HG03460 (cell line): ENCODE measurements at regions not wholly inside any gene's neighbourhood (a gene's known extent, or its start where the extent isn't known, plus 50 kb on each side); places are given as distances from the start of the nearest gene placed in this dataset.

Experiments used
- ATAC-seq: cut with Tn5 transposase; IDR thresholded peaks from one replicate; pipeline ENCODE4 v1.9.1; 2021; ENCODE audit not compliant: unreplicated experiment

GRCh38 chr2:19238440-19239060 is 119.9 kb downstream of the OSR1 start:
- ATAC-seq = no peak

DNA sequence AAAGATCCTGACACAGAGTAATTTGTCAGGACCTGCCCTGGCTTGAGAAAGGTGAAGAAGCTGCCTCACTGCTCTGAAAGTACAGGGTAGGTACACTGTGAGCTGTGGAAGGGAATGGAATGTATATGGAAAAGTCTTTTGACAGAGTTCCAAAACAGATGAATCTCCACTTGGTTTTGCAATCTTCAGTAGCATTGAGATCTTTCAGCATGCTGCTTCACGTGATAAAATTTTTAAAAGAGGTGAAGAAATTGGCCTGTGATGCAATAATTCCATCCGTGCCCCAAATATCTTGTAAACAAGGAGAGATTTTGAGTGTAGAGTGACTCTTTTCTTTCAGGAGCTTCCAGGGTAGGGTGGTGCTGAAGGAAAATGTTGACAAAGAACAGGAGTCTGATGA is 123.1 kb downstream of the OSR1 start:
- ATAC-seq = no peak

GRCh38 chr2:19232312-19232711 is 126.1 kb downstream of the OSR1 start:
- ATAC-seq = no peak

DNA sequence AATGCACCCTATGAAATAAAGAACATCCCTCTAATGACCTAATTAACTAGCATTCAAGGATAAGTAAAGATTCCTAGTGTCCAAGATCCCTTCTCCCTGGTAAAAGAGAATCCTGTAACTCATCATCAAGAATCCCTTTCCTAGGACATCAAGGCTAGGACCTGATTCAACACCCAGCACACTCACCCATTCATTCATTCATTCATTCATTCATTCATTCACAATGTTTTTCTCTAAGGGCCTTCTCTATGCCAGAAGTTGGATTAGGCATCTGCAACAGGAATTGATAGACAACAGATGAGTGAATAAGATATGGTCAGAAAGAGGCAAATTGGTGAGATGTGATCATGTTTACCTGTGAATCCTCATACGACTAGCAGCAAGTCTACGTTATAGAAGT is 126.8 kb downstream of the OSR1 start:
- no peak for ATAC-seq

DNA sequence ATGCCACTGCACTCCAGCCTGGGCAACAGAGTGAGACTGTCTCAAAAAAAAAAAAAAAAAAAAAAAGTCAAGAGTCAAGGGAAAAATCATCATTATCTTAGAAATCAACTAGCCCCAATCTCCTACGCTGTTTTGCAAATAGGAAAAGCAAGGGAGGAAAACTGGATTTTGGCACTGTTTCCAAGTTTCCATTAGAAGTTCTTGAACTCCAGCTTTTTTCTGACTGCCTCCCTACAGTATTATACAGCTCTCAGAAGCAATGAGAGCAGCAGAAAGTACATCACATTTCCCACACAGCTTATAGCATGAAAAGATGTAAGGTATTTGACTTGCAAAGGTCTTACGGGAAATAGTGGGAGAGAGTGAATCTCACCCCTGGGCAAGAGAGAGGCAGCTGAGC is 127.8 kb downstream of the OSR1 start:
- no peak for ATAC-seq

DNA sequence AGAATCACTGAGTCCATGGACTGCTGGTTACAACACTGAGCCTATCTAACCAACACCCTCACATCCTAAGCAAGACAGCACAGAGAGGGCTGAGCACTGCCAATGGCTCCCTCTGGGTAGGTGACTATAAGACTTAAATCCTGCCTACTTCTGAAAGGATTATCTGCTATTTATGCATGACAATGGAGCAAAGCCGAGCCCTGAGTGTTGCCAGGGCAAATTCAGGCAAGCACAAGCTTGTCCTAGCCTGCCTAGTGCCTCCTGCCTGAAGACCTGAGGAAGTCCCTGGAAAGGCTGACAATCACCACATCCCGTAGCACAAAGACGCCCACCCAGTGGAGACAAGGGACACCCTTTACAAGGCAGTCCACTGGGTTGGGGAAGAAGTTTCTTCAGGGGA is 129.7 kb downstream of the OSR1 start:
- ATAC-seq = no peak

DNA sequence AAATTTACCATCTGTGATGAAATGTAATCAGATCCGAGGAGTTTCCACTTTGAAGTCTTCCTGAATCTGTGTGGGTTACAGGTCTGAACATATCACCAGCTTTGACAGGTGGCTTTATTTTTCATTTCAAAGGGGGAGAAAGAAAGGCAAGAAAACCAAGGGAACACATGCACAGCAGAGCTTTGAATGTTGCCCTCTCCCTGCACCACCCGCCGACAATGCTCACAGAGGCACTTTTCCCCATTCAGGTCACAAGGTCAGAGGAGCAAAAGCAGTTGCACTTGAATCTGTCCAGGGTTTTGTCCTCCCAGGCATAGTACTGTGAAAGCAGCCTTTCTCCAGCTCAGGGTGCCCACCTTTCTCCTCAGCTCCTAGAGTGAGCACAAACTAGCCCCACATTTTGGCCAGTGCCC is 130.2 kb downstream of the OSR1 start:
- no peak for ATAC-seq

DNA sequence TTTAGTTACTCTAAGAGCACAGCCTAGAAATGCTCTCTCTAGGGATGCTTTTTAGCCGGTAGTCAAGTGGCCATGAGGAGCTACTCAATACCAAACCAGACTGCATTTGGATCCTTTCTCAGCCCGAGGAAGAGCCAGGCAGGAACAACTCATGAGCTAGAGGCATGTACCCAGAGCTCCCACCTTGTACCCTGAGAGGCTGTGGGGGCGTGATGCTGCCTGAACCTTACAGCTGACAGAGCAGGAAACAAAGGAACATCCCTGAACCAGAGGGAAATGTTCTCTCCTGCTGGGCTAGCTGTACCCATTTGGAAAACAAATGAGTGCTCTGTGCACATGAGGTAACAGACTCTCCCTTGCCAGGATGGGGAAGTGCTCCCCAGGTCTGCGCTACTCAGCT is 131.6 kb downstream of the OSR1 start:
- no peak for ATAC-seq

- ATAC-seq = no peak
These were observed 132.0 kb downstream of the OSR1 start for GRCh38 chr2:19226386-19226785.

DNA sequence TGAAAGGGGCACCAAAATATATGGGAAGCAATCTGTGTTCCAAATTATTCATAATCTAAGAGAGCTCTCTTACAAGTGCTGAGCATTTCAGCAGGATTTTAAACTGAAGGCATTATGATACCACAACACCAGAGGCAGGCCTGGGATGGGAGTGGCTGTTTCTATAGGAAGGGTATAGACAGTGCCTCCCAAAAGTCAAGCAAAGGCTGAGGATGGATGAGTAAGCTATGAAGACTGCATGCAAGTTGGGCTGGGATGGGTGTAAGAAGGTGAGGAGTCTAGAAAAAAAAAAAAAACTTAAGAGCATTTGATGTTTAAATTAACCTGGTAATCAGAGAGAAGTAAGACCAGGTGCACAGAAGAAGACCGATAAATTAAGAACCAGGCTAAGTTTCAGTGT is 132.5 kb downstream of the OSR1 start:
- no peak for ATAC-seq

GRCh38 chr2:19225126-19225525 is 133.3 kb downstream of the OSR1 start:
- ATAC-seq = no peak

- ATAC-seq = no peak
These were observed 133.9 kb downstream of the OSR1 start for GRCh38 chr2:19224486-19224885.

DNA sequence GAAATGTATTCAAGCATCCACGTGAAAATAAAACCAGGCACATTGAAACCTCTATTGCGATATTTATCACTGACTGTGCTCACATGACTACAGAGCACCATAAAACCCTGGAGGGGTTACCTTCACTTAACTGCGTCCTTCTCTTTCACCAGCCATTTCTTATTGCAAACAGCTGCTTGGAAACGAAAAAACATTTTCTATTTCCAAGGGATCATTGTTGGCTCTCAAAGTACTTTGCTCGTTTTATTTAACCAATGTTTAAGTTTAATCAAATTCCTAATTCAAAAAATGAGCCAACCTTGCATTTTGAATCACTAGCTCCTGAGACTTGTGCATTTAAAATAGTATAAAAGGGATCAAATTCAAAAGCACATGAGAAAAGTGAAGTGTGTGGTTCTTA is 134.4 kb downstream of the OSR1 start:
- no peak for ATAC-seq

DNA sequence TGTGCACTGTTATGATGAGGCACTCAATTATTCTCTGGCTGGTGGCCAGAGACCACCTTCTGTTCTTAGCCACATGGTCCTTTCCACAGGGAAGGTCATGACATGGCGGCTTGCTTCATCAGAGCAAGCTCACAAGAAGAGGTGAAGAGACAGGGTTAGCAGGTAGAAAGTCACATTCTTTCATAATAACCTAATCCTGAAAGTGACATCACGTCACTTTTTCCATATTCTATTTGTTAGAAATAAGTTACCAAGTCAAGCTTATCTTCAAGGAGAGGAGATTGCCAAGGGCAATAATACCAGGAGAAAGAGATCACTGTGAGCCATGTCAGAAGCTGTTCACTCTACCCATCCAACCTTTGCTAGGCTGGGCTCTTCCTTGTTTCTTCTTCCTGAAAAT is 139.4 kb downstream of the OSR1 start:
- no peak for ATAC-seq

DNA sequence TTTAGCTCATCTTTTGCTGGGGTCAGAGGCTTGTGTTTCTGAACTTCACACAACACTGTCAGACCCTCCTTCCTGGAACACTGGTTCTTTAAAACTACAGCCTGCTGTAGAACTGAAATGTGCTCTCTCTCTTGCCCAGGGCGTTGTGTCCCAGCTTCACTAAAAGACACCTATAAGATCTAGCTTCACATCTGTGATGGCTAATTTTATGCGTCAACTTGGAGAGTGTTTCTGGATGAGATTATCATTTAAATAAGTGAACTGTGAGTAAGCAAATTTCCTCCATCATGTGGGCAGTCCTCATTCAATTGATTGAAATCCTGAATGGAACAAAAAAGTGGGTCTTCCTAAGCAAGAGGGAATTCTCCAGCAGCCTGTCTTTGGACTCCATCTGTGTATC is 140.3 kb downstream of the OSR1 start:
- no peak for ATAC-seq

DNA sequence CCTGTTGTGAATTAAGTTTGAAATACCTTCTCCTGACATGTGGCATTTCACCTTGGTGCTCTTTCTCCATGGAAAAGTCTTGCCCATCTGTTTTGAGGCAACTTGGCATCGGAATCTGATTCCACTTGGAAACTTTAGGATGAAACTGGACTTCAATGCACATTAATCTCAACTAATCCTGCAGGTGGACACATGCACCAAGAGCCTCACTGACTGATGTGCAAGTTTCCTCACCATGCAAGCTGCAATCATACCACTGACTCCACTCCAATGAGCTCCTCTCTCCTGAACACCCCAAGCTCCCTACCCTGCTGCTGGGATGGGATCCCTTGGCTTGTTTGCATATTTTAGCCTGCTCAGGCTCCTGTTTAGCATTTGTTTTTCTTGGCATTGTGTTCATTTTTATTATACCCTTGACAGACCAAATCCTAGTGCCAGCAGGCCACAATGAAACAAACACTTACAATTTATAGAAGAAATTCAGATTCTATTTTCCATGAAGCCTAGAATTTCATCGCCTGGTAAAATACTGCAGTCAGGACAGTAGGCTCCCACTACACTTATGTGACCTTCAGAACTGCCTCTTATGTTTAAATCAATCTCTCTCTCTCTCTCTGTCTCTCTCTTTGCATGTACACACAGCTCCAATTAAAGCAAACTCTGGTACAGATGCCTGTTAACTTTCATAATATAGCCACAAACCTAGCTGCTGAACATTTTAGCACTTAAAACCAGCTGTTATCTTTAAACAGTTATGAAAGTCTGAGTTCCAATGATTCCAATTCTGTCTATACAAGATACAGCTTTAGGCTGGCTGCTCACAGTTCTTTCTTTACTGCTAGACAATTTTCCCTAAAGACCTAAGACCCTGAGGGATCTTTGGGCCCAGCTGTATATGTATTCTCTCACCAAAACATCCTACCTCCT is 141.5 kb downstream of the OSR1 start:
- ATAC-seq = no peak

- no peak for ATAC-seq
These were observed 142.2 kb downstream of the OSR1 start for GRCh38 chr2:19216238-19216637.

DNA sequence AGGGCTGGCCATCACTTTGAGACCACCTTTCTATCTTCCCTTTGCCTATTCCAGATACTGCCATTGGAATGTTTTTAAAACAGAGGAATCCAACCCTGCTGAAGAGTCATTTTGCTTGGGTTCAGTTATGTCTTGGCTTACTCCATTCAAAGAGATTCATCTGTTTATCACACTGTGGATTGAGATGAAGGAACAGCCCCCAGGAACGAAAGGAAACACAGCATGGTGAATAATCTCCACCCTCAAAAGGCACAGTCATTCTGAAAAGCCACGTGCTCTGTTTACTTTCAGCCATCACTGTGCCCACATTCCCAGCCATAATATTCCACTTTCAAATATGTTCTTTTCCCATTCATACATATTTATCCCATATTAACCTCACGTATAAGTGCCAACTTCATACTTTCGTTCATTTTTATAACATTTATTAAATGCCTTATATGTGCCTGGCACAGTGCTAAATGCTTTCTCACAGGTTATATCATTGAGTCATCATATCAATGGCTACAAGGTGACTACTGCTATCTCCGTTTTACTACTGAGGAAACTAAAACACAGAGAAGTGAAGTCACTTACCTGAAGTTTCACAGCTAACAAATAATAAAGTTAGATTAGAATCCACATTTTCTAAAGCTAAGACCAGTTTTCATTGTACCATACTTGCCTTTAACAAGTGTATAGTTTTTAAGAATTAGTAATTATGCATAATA is 143.6 kb downstream of the OSR1 start:
- no peak for ATAC-seq

DNA sequence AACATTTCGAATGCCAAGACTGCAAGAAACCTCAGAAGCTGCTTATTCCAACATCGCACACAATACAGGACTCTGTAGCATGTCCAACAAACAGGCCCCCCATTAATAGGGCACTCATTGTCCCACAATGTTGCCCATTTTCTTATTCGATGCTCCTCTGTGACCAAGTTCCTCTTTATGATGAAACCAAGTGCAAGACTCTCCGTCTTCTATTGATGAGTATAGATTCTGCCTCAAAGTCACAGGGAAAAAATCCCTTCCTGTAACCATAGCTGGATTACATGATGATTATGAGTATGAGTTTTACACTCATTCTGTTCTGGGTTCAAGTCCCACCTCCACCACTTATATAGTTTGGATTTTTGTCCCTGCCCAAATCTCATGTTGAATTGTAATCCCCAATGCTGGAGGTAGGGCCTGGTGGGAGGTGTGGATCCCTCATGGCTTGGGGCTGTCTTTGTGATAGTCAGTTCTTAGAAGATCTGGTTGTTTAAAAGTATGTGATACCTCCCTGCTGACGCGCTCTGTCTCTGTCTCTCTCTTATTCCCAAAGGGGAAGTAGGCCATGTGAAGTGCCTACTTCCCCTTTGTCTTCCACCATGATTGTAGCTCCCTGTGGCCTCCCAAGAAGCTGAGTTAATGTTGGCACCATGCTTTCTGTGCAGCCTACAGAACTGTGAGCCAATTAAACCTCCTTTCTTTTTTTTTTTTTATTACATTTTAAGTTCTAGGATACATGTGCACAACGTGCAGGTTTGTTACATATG is 148.7 kb downstream of the OSR1 start:
- ATAC-seq = no peak

DNA sequence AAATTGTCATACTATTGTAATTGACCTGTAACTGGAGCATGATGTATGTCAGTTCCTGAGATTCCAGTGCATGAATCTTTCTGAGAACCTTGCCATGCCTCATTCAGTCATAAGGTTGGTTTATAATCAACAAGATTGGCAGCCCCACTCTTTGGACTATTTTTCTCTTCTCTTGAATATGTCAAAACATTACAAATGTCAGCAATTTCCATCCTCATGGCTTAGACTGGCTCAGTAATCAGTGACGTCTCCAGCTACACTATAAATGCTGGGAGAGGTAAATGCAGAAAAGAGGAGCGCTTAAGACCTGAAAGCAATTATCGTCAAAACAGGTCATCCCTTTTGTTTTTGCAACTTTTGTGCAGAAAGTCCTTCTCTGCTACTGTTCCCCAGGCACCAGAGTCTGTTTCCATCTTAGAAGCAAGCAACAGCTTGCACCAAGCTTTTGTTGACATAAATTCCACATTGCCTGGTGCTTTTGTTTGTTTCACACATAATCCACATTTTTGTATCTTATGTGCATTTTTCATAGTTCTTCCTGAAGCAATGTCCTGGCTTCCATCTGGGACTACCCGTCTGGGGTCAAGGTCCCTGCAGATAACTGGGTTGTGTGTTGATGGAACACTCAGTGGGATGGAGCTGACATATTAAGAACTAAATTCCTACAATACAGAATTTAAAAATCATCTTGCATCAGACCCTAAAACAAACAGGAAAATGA is 149.8 kb downstream of the OSR1 start:
- ATAC-seq = no peak

DNA sequence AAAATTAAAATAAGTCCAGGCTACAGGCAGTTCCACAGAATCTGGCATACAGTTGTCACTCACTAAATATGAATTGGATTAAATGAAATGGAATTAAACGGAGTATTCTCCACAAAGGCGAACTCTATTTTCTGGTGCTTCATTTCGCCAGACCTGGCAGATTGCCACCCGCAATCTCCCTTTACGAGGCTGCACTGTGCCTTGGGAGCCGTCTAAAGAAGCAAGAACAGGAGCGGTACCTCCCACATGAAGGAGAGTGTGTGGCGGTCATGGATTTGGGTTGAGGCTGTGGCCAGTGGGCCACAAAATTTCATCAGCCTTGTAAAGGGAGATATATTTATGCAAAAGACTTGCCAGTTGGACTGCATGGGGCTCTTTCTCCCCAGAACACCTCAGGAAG is 151.0 kb downstream of the OSR1 start:
- no peak for ATAC-seq
